Spleen (tissue), 7 donors: ENCODE measurements at regions not wholly inside any gene's neighbourhood (a gene's known extent, or its start where the extent isn't known, plus 50 kb on each side); places are given as distances from the start of the nearest gene placed in this dataset.

ENCODE experiments used
- POLR2A ChIP-seq, 3 donors: fragments of 450-650 bp; IDR thresholded peaks; one replicate each; pipeline ENCODE4 v1.5.1; 2017; ENCODE audit warnings: antibody characterized with exemption in 3 of 3, mild to moderate bottlenecking in 1 of 3
- POLR2AphosphoS5 ChIP-seq, 3 donors: sonication (generic); formaldehyde crosslinking; IDR thresholded peaks; one replicate each; pipeline ENCODE4 v1.5.1; 2017; ENCODE audit warnings: antibody characterized with exemption in 3 of 3
- TF ChIP-seq, protein P1 (sequence below), 11 experiments: fragments of 200-600 bp in 7 of 11; fragments of 450-650 bp in 4 of 11; sonication (generic) in 4 of 11; IDR thresholded peaks in 8 of 11; conservative IDR thresholded peaks in 3 of 11; 1 replicate in 7 of 11; 2 replicates in 4 of 11; pipeline versions ENCODE4 v1.4.0 to v1.8.0; 2016 to 2021; ENCODE audit warnings: antibody characterized with exemption in 11 of 11, inconsistent platforms in 4 of 11, mild to moderate bottlenecking in 1 of 11
- donor health status: DM: no; HTN: no; CAD: no; lungs with moderate emphysema.
- donor health status: DM: no; HTN: no; CAD: no.
- donor health status: DM: no; HTN: no; CAD: no.

DNA sequence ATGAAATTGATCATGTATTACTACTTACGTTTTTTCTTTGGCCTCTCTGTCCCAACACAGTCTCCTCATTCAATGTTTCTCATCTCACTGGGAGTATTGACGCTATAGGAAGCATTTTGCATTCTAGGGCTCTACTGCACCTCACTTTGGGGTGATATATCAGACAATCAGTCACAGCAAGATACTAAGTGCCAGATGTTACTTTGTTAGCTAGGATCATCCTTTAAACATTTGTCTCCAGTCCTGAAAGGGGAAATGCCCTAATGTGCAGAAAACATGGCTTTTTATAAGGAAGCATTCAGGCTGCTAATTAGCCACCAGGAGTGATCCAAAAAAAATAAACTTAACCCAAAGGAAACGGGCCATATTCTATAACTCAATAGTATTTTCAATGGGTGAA lies 409.1 kb downstream of the RWDD3 start:
- TF ChIP-seq POLR2AphosphoS5 (IDR thresholded peaks at IDR 0.05) = no peak
- TF ChIP-seq, protein P1, sequence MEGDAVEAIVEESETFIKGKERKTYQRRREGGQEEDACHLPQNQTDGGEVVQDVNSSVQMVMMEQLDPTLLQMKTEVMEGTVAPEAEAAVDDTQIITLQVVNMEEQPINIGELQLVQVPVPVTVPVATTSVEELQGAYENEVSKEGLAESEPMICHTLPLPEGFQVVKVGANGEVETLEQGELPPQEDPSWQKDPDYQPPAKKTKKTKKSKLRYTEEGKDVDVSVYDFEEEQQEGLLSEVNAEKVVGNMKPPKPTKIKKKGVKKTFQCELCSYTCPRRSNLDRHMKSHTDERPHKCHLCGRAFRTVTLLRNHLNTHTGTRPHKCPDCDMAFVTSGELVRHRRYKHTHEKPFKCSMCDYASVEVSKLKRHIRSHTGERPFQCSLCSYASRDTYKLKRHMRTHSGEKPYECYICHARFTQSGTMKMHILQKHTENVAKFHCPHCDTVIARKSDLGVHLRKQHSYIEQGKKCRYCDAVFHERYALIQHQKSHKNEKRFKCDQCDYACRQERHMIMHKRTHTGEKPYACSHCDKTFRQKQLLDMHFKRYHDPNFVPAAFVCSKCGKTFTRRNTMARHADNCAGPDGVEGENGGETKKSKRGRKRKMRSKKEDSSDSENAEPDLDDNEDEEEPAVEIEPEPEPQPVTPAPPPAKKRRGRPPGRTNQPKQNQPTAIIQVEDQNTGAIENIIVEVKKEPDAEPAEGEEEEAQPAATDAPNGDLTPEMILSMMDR (IDR thresholded peaks at IDR 0.05 in 8 of 11, conservative IDR thresholded peaks at IDR 0.05 in 3 of 11) = no peak
- TF ChIP-seq POLR2A (IDR thresholded peaks at IDR 0.05) = no peak
